HG02870 (cell line): ENCODE measurements at regions not wholly inside any gene's neighbourhood (a gene's known extent, or its start where the extent isn't known, plus 50 kb on each side); places are given as distances from the start of the nearest gene placed in this dataset.
"Not testable (repeated sequence)": the region's sequence is repeated elsewhere in the genome, so short reads cannot be mapped to it uniquely, and the experiment has no call there.

ENCODE experiments used
- ATAC-seq: cut with Tn5 transposase; IDR thresholded peaks from one replicate; pipeline ENCODE4 v1.9.1; 2021; ENCODE audit warnings: mild to moderate bottlenecking, moderate library complexity; ENCODE audit not compliant: unreplicated experiment

GRCh38 chr12:11535127-11535526 is 114.3 kb upstream of the ETV6 start:
- no peak for ATAC-seq

GRCh38 chr12:11539156-11539555 is 110.3 kb upstream of the ETV6 start:
- no peak for ATAC-seq

- no peak for ATAC-seq
Measured at GRCh38 chr12:11540156-11540555, 109.3 kb upstream of the ETV6 start.

- no peak for ATAC-seq
Measured at GRCh38 chr12:11540615-11541310, 108.7 kb upstream of the ETV6 start.

- no peak for ATAC-seq
Measured at GRCh38 chr12:11542599-11542998, 106.9 kb upstream of the ETV6 start.

- no peak for ATAC-seq
Measured at GRCh38 chr12:11543457-11544158, 105.9 kb upstream of the ETV6 start.

GRCh38 chr12:11545484-11546330 is 103.8 kb upstream of the ETV6 start:
- peak; percentile 80 for ATAC-seq

GRCh38 chr12:11546582-11547270 is 102.7 kb upstream of the ETV6 start:
- not testable (repeated sequence) for ATAC-seq

- not testable (repeated sequence) for ATAC-seq
Measured at GRCh38 chr12:11547271-11547646, 102.2 kb upstream of the ETV6 start.

- ATAC-seq: no peak
Measured at GRCh38 chr12:11549119-11549518, 100.4 kb upstream of the ETV6 start.

GRCh38 chr12:11553871-11554533 is 95.5 kb upstream of the ETV6 start:
- peak; percentile 79 for ATAC-seq

- ATAC-seq: no peak
Measured at GRCh38 chr12:11555195-11555594, 94.3 kb upstream of the ETV6 start.

- ATAC-seq: no peak
Measured at GRCh38 chr12:11555743-11556625, 93.5 kb upstream of the ETV6 start.

- no peak for ATAC-seq
Measured at GRCh38 chr12:11556682-11557081, 92.8 kb upstream of the ETV6 start.

GRCh38 chr12:11559626-11560340 is 89.7 kb upstream of the ETV6 start:
- ATAC-seq: no peak

GRCh38 chr12:11561411-11561810 is 88.1 kb upstream of the ETV6 start:
- ATAC-seq: no peak

GRCh38 chr12:11563785-11564739 is 85.4 kb upstream of the ETV6 start:
- ATAC-seq: no peak
